NT2/D1 (cell line): ENCODE measurements at regions not wholly inside any gene's neighbourhood (a gene's known extent, or its start where the extent isn't known, plus 50 kb on each side); places are given as distances from the start of the nearest gene placed in this dataset.

Source experiments
- SUZ12 ChIP-seq: IDR thresholded peaks from 2 replicates; pipeline ENCODE4 v1.6.1; 2011; ENCODE audit not compliant: insufficient read length, insufficient read depth; ENCODE audit errors: extremely low read depth
- YY1 ChIP-seq: IDR thresholded peaks from 2 replicates; pipeline ENCODE4 v1.6.1; 2011; ENCODE audit not compliant: insufficient read length, insufficient read depth
- ZNF274 ChIP-seq: IDR thresholded peaks from 2 replicates; pipeline ENCODE4 v1.6.1; 2011; ENCODE audit warnings: mild to moderate bottlenecking, low read depth, low read length

DNA sequence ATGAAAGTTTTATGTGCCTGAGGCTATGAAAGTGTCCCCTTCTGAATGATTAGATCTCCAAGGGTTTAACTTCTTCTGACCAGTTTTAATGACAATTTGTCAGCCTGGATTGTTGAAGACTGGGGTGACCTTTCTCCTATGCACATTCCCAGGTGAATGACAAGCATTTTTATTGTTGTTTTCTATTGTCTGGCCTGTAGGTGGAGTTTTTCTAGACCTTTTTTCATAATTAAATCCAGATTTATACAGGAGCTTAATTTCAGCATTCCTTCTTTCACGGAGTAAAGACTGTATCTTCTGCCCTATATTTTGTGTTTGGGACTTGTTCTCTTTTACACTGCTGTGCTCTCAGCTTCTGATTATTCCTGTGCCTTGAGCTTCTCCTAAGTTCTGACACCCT, 125.0 kb upstream of the FAR2 start:
- TF ChIP-seq ZNF274 (no peak), SUZ12 (no peak), YY1 (no peak)
